ENCODE measurements at regions not wholly inside any gene's neighbourhood (a gene's known extent, or its start where the extent isn't known, plus 50 kb on each side); places are given as distances from the start of the nearest gene placed in this dataset.

- TF ChIP-seq, protein P1, sequence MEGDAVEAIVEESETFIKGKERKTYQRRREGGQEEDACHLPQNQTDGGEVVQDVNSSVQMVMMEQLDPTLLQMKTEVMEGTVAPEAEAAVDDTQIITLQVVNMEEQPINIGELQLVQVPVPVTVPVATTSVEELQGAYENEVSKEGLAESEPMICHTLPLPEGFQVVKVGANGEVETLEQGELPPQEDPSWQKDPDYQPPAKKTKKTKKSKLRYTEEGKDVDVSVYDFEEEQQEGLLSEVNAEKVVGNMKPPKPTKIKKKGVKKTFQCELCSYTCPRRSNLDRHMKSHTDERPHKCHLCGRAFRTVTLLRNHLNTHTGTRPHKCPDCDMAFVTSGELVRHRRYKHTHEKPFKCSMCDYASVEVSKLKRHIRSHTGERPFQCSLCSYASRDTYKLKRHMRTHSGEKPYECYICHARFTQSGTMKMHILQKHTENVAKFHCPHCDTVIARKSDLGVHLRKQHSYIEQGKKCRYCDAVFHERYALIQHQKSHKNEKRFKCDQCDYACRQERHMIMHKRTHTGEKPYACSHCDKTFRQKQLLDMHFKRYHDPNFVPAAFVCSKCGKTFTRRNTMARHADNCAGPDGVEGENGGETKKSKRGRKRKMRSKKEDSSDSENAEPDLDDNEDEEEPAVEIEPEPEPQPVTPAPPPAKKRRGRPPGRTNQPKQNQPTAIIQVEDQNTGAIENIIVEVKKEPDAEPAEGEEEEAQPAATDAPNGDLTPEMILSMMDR (IDR thresholded peaks at IDR 0.05; ENCODE audit: insufficient read depth, low read depth, low read length) = no peak
- TF ChIP-seq EZH2 (IDR thresholded peaks at IDR 0.05; ENCODE audit: insufficient read depth, low read length) = no peak
These were observed 189.3 kb downstream of the PTPRU start for GRCh38 chr1:29425631-29426030.
